Endothelial cell of umbilical vein (primary cell): ENCODE measurements at regions not wholly inside any gene's neighbourhood (a gene's known extent, or its start where the extent isn't known, plus 50 kb on each side); places are given as distances from the start of the nearest gene placed in this dataset.

Experiments used
- CTCF ChIP-seq, 2 donors: IDR thresholded peaks; 1 replicate in 1 of 2; 2 replicates in 1 of 2; pipeline ENCODE4 v1.5.1; 2011; ENCODE audit warnings: low read length in 2 of 2, mild to moderate bottlenecking in 2 of 2, moderate library complexity in 2 of 2, control low read depth in 1 of 2, inconsistent platforms in 1 of 2, low read depth in 1 of 2; ENCODE audit not compliant: insufficient read depth in 1 of 2; ENCODE audit errors: extremely low read depth in 1 of 2
- EZH2 ChIP-seq: IDR thresholded peaks from 2 replicates; pipeline ENCODE4 v1.6.1; 2012; ENCODE audit warnings: borderline replicate concordance, low read depth, mild to moderate bottlenecking, moderate library complexity, low read length, inconsistent platforms; ENCODE audit not compliant: severe bottlenecking
- MAX ChIP-seq: IDR thresholded peaks from 2 replicates; pipeline ENCODE4 v1.6.1; 2011; ENCODE audit not compliant: insufficient read depth, insufficient read length
- MYC ChIP-seq: IDR thresholded peaks from one replicate; pipeline ENCODE4 v1.6.1; 2011; ENCODE audit warnings: mild to moderate bottlenecking, low read depth, low read length
- POLR2A ChIP-seq: IDR thresholded peaks from 2 replicates; pipeline ENCODE4 v1.6.1; 2012; ENCODE audit warnings: low read depth, mild to moderate bottlenecking, control low read depth, low read length
- POLR2AphosphoS5 ChIP-seq: IDR thresholded peaks from 2 replicates; pipeline ENCODE4 v1.6.1; 2012; ENCODE audit warnings: low read depth, mild to moderate bottlenecking, control low read depth, low read length, moderate library complexity; ENCODE audit not compliant: insufficient read depth

GRCh38 chr6:86722131-86722530, 215.2 kb upstream of the HTR1E start:
- TF ChIP-seq POLR2AphosphoS5 = no peak
- no peak for TF ChIP-seq CTCF (IDR thresholded peaks at IDR 0.05; ENCODE audit: extremely low read depth in 1 of 2, insufficient read depth in 1 of 2, low read depth in 1 of 2, low read length in 2 of 2)
- TF ChIP-seq POLR2A = no peak
- no peak for TF ChIP-seq EZH2
- no peak for TF ChIP-seq MAX
- no peak for TF ChIP-seq MYC
